Nephron (organoid): ENCODE measurements at regions not wholly inside any gene's neighbourhood (a gene's known extent, or its start where the extent isn't known, plus 50 kb on each side); places are given as distances from the start of the nearest gene placed in this dataset.

Experiments
- H3K27ac Mint-ChIP-seq, 3 experiments: 2 replicates each; pipeline ENCODE4 v1.8.0; 2020; ENCODE audit warnings: mixed read lengths in 3 of 3, mild to moderate bottlenecking in 2 of 3, moderate library complexity in 1 of 3
- H3K27me3 Mint-ChIP-seq: 2 replicates; pipeline ENCODE4 v1.8.0; 2021; ENCODE audit warnings: low read depth, mild to moderate bottlenecking, moderate library complexity, mixed read lengths
- H3K36me3 Mint-ChIP-seq: 2 replicates; pipeline ENCODE4 v1.8.0; 2020; ENCODE audit warnings: low read depth, mixed read lengths
- H3K4me1 Mint-ChIP-seq: 2 replicates; pipeline ENCODE4 v1.8.0; 2020; ENCODE audit warnings: mixed read lengths
- H3K4me3 Mint-ChIP-seq, 3 experiments: 2 replicates each; pipeline ENCODE4 v1.8.0; 2020; ENCODE audit warnings: mild to moderate bottlenecking in 3 of 3, mixed read lengths in 3 of 3, moderate library complexity in 2 of 3
- H3K9me3 Mint-ChIP-seq: 2 replicates; pipeline ENCODE4 v1.8.0; 2020; ENCODE audit warnings: mixed read lengths
- TF ChIP-seq, protein P1 (sequence below), 3 experiments: fragments of 200-600 bp; sonication (generic); IDR thresholded peaks; one replicate each; pipeline ENCODE4 v1.5.0; 2021; ENCODE audit warnings: antibody characterized with exemption in 3 of 3; ENCODE audit not compliant: unreplicated experiment in 3 of 3

GRCh38 chr16:49121636-49122035 is 160.0 kb downstream of the CBLN1 start:
- TF ChIP-seq, protein P1, sequence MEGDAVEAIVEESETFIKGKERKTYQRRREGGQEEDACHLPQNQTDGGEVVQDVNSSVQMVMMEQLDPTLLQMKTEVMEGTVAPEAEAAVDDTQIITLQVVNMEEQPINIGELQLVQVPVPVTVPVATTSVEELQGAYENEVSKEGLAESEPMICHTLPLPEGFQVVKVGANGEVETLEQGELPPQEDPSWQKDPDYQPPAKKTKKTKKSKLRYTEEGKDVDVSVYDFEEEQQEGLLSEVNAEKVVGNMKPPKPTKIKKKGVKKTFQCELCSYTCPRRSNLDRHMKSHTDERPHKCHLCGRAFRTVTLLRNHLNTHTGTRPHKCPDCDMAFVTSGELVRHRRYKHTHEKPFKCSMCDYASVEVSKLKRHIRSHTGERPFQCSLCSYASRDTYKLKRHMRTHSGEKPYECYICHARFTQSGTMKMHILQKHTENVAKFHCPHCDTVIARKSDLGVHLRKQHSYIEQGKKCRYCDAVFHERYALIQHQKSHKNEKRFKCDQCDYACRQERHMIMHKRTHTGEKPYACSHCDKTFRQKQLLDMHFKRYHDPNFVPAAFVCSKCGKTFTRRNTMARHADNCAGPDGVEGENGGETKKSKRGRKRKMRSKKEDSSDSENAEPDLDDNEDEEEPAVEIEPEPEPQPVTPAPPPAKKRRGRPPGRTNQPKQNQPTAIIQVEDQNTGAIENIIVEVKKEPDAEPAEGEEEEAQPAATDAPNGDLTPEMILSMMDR (IDR thresholded peaks at IDR 0.05; ENCODE audit: unreplicated experiment in 3 of 3) = no peak
- Mint-ChIP-seq H3K27me3 (peaks cover 10% of the 10 kb centered on the region), H3K9me3 (no peaks in the 10 kb centered on the region), H3K36me3 (no peaks in the 10 kb centered on the region), H3K4me1 (no peaks in the 10 kb centered on the region), H3K4me3 (no peak overlapping the region), H3K27ac (no peak overlapping the region)

DNA sequence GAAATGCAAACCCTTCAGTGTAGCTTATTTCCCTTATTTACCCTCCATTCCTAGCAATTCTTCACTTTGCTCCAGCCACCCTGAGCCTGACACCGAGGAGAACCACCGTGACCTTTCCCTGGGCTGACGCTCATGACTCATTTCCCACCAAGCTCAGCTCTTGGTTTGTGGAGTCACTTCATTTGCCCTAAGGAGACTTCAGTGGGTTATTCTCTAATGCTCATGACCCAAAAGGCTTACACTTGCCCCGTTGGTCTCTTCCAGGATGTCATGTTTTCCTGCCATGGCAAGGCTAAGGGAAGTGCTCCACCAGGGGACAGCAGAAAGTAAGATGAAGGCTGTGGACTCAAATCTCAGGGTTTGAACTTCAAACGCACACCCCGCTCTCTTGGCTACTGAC is 161.0 kb downstream of the CBLN1 start:
- Mint-ChIP-seq H3K36me3 (no peaks in the 10 kb centered on the region), H3K4me3 (no peak overlapping the region), H3K4me1 (no peaks in the 10 kb centered on the region), H3K27ac (no peak overlapping the region), H3K27me3 (peaks cover 8% of the 10 kb centered on the region), H3K9me3 (no peaks in the 10 kb centered on the region)
- TF ChIP-seq, protein P1 (IDR thresholded peaks at IDR 0.05; ENCODE audit: unreplicated experiment in 3 of 3) = no peak

DNA sequence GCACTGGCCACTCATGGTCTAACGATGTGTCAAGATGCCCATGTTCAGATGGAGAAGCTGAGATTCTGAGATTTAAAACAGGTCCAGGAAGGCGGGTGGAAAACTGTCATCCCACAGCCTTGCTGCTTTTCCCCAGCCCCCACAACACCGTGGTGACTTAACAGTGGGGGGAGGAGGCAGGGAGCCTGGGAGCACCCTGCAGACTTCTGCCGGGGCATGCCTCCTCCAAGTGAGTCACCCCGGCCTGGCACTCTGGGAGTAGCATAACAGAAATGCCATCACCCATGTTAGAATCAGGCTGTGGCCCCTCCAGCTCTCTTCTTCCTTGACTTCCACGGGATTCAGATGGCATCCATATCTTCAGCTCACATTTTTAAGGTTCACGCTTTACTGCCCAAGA is 164.8 kb downstream of the CBLN1 start:
- Mint-ChIP-seq H3K4me3 (no peak overlapping the region), H3K9me3 (no peaks in the 10 kb centered on the region), H3K4me1 (no peaks in the 10 kb centered on the region), H3K36me3 (no peaks in the 10 kb centered on the region), H3K27ac (no peak overlapping the region), H3K27me3 (peaks cover 18% of the 10 kb centered on the region)
- TF ChIP-seq, protein P1 (IDR thresholded peaks at IDR 0.05; ENCODE audit: unreplicated experiment in 3 of 3) = no peak

DNA sequence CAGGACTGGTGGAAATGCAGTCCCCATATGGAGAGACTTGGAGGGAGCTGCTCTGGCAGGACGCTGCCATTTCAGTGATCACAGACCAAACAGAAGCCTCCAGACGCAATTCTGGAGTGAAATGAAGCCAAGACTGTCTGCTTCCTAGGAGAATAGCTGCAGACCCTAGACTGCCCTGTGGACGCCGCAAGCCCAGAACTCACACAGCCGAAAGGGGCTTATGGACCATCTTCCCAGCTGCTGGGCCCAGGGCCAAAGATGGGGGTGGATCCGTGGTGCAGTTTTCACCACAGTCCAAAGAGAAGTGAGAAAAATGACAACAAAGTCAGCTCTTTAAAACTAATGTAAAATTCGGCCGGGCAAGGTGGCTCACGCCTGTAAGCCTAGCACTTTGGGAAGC is 165.7 kb downstream of the CBLN1 start:
- Mint-ChIP-seq H3K27ac (no peak overlapping the region), H3K4me1 (no peaks in the 10 kb centered on the region), H3K36me3 (no peaks in the 10 kb centered on the region), H3K4me3 (no peak overlapping the region), H3K9me3 (no peaks in the 10 kb centered on the region), H3K27me3 (peaks cover 22% of the 10 kb centered on the region)
- TF ChIP-seq, protein P1 (IDR thresholded peaks at IDR 0.05; ENCODE audit: unreplicated experiment in 3 of 3) = no peak

DNA sequence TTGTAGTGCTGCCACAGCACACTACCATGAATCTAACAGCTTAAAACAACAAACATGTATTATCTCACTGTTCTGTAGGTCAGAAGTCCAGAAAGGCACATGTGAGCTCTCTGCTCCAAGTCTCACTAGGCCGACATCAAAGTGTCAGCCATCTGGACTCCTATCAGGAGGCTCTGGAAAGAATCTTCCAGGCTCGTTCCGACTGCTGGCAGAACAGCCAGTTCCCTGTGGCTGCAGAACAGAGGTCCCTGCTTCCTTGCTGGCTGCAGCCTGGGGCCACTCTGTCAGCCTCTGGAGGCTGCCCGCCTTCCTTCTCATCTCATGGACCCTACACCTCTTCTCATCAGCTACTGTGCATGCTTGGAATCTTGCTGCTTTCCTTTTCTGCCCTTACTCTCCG is 168.9 kb downstream of the CBLN1 start:
- H3K4me1 Mint-ChIP-seq = no peaks in the 10 kb centered on the region
- no peaks in the 10 kb centered on the region for H3K36me3 Mint-ChIP-seq
- TF ChIP-seq, protein P1 (IDR thresholded peaks at IDR 0.05; ENCODE audit: unreplicated experiment in 3 of 3) = no peak
- H3K4me3 Mint-ChIP-seq = no peak overlapping the region
- no peak overlapping the region for H3K27ac Mint-ChIP-seq
- H3K9me3 Mint-ChIP-seq = no peaks in the 10 kb centered on the region
- H3K27me3 Mint-ChIP-seq = peaks cover 22% of the 10 kb centered on the region

DNA sequence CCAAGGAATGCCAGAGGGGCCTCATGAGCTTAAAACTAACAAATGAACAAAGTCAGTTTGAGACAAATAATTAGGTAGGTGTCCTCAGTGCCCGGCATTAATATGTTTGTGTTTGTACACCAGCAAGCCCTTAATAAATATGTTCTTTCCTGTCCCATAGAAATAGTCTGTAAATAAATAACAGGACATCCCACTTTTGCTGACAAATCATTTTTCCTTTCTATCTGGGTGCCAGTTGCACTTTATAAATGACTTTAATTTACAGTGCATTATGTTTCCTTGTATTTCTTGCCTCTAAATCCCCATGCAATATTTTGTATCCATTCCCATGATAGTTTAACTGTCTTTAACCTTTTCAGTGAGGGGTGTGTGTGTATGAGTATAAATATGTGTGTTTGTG is 170.3 kb downstream of the CBLN1 start:
- no peak overlapping the region for H3K27ac Mint-ChIP-seq
- H3K4me3 Mint-ChIP-seq = no peak overlapping the region
- TF ChIP-seq, protein P1 (IDR thresholded peaks at IDR 0.05; ENCODE audit: unreplicated experiment in 3 of 3) = no peak
- peaks cover 15% of the 10 kb centered on the region for H3K27me3 Mint-ChIP-seq
- no peaks in the 10 kb centered on the region for H3K4me1 Mint-ChIP-seq
- no peaks in the 10 kb centered on the region for H3K36me3 Mint-ChIP-seq
- no peaks in the 10 kb centered on the region for H3K9me3 Mint-ChIP-seq
